ENCODE measurements at regions not wholly inside any gene's neighbourhood (a gene's known extent, or its start where the extent isn't known, plus 50 kb on each side); places are given as distances from the start of the nearest gene placed in this dataset.

DNA sequence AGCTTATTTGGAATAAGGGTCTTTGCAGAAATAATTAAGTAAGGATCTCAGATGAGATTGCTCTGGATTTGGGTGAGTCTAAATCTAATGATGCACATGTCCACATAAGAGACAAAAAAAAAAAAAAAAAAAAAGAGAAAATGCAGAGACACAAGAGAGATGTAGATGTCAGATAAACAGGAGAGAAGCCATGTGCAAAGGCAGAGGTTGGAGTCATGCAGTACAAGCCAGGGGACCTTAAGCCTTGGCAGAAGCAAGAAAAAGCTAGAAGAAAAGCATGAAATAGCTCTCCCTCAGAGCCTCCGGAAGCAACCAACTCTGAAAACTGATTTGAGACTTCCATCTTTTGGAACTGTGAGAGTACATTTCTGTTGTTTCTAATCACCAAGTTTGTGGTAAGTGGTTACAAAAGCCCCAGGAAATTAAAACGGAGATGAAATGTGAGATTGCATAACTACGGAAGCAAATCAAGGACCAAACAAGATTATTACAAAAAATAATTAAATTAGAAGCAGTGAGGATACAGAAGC lies 1304.0 kb upstream of the SEL1L start:
- intact Hi-C loops (cut with DNase I): no loop called here
- no peak for ATAC-seq
- TF ChIP-seq POLR2A (IDR thresholded peaks at IDR 0.05): no peak
- WGBS (ENCODE audit: insufficient coverage, low coverage, low lambda C conversion rate, missing lambda C conversion rate): 44% methylated on average over 3 of the region's 3 CpGs
- no peak for DNase-seq
- no peak overlapping the region for H3K27ac ChIP-seq
- H3K36me3 ChIP-seq: no peaks in the 10 kb centered on the region
- H3K4me1 ChIP-seq: no peaks in the 10 kb centered on the region
- H3K9me3 ChIP-seq: no peaks in the 10 kb centered on the region
- no peak overlapping the region for H3K4me3 ChIP-seq
- no peaks in the 10 kb centered on the region for H3K27me3 ChIP-seq

DNA sequence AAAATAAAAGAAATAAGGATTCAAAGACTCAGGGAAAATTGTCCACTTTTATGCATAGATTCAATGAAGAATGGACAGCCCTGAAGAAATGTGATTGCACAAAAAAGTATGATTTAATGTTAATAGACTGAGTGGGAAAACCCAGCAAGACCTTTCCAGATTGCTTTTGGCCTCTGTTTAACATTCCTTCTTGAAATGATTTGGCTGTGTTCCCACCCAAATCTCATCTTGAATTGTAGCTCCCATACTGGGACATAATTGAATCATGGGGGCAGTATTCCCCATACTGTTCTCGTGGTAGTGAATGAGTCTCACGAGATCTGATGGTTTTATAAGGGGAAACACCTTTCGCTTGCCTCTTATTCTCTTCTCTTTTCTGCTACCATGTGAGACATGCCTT lies 1316.9 kb upstream of the SEL1L start:
- Histone ChIP-seq H3K4me1 (no peaks in the 10 kb centered on the region), H3K27me3 (no peaks in the 10 kb centered on the region), H3K27ac (no peak overlapping the region), H3K4me3 (no peak overlapping the region), H3K9me3 (no peaks in the 10 kb centered on the region), H3K36me3 (no peaks in the 10 kb centered on the region)
- WGBS (ENCODE audit: insufficient coverage, low coverage, low lambda C conversion rate, missing lambda C conversion rate): 39% methylated on average over 3 of the region's 3 CpGs
- TF ChIP-seq CTCF (IDR thresholded peaks at IDR 0.05) (no peak), POLR2A (IDR thresholded peaks at IDR 0.05) (no peak)
- intact Hi-C loops (cut with DNase I): no loop called here
- DNase-seq (no peak), ATAC-seq (no peak)

DNA sequence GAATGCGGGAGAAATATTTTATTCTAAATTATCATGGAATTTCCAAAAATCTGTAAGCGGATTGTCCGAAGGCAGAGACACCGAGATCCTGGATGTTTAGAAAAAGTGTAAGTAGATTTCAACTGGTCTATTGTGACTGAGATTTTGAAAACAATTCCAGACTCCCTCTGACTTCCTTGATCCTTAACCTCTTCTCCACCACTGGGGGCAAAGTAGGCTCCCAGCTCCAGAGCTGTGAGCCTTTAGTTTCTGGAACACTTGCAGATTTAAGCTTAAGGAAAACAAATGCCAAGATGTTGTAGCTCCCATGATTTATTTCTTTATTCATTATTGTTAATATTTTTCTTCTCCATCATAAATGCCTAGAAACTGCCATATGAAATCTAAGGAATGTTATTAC lies 1320.5 kb upstream of the SEL1L start:
- ATAC-seq (no peak), DNase-seq (no peak)
- Histone ChIP-seq H3K27ac (no peak overlapping the region), H3K36me3 (no peaks in the 10 kb centered on the region), H3K4me3 (no peak overlapping the region), H3K4me1 (no peaks in the 10 kb centered on the region), H3K9me3 (no peaks in the 10 kb centered on the region), H3K27me3 (no peaks in the 10 kb centered on the region)
- intact Hi-C loops (cut with DNase I): no loop called here
- 69% methylated on average over 4 of the region's 4 CpGs for WGBS (ENCODE audit: insufficient coverage, low coverage, low lambda C conversion rate, missing lambda C conversion rate)
- no peak for TF ChIP-seq POLR2A (IDR thresholded peaks at IDR 0.05)
- TF ChIP-seq CTCF (IDR thresholded peaks at IDR 0.05): no peak

- H3K4me1 ChIP-seq: no peaks in the 10 kb centered on the region
- no peak overlapping the region for H3K4me3 ChIP-seq
- intact Hi-C loops (cut with DNase I): no loop called here
- no peak for TF ChIP-seq POLR2A (IDR thresholded peaks at IDR 0.05)
- no peak for TF ChIP-seq CTCF (IDR thresholded peaks at IDR 0.05)
- no peak for ATAC-seq
- no peaks in the 10 kb centered on the region for H3K36me3 ChIP-seq
- H3K9me3 ChIP-seq: no peaks in the 10 kb centered on the region
- no peak for DNase-seq
- WGBS (ENCODE audit: insufficient coverage, low coverage, low lambda C conversion rate, missing lambda C conversion rate): 50% methylated on average over 1 of the region's 1 CpG
- no peaks in the 10 kb centered on the region for H3K27me3 ChIP-seq
- H3K27ac ChIP-seq: no peak overlapping the region
Observed at GRCh38 chr14:82854901-82855300, 1321.2 kb upstream of the SEL1L start.

DNA sequence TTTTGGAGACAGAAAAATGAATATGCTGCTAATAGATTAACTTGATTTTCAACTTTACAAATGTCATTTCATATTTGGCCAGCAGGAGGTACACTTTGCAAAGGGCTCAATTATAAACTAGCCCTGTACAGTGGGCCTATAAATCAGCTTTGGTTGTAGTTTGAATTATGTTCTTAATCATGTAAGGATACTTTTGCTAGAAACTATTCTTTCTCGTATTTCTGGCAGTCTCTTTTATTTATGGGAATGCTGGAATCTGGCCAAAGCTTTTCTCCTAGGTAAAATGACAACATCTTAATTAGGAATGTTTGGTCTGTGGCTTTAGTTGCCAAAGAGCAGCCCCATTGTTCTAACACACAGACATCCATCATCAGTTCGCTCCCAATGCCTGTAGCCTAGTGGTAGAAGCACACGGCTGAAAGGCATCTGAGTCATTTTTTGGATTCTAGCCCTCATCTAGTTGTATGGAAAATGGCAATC lies 1322.3 kb upstream of the SEL1L start:
- DNase-seq (no peak), ATAC-seq (no peak)
- TF ChIP-seq POLR2A (IDR thresholded peaks at IDR 0.05): no peak
- peak in 3 of 4 donors; percentile 28 to 45 (median 29) for TF ChIP-seq CTCF (IDR thresholded peaks at IDR 0.05)
- Histone ChIP-seq H3K27ac (no peak overlapping the region), H3K4me3 (no peak overlapping the region), H3K9me3 (no peaks in the 10 kb centered on the region), H3K4me1 (no peaks in the 10 kb centered on the region), H3K27me3 (no peaks in the 10 kb centered on the region), H3K36me3 (no peaks in the 10 kb centered on the region)
- WGBS (ENCODE audit: insufficient coverage, low coverage, low lambda C conversion rate, missing lambda C conversion rate): 29% methylated on average over 3 of the region's 3 CpGs
- intact Hi-C loops (cut with DNase I): no loop called here
